HG03432 (cell line): ENCODE measurements at regions not wholly inside any gene's neighbourhood (a gene's known extent, or its start where the extent isn't known, plus 50 kb on each side); places are given as distances from the start of the nearest gene placed in this dataset.

ENCODE experiments used
- ATAC-seq: cut with Tn5 transposase; IDR thresholded peaks from one replicate; pipeline ENCODE4 v1.9.1; 2021; ENCODE audit warnings: mild to moderate bottlenecking, moderate library complexity; ENCODE audit not compliant: unreplicated experiment

- no peak for ATAC-seq
These were observed 67.1 kb upstream of the SPIN2A start for GRCh38 chrX:57204306-57204705.

GRCh38 chrX:57211906-57212305, 74.6 kb upstream of the FAAH2 start:
- ATAC-seq, result no peak

GRCh38 chrX:57227691-57228090, 58.8 kb upstream of the FAAH2 start:
- ATAC-seq, result no peak

GRCh38 chrX:57232658-57233360, 53.7 kb upstream of the FAAH2 start:
- peak; percentile 96 for ATAC-seq
